Type B pancreatic cell (in vitro differentiated cells): ENCODE measurements at regions not wholly inside any gene's neighbourhood (a gene's known extent, or its start where the extent isn't known, plus 50 kb on each side); places are given as distances from the start of the nearest gene placed in this dataset.

Source experiments
- DNase-seq: peaks from one replicate; pipeline ENCODE4 v3.0.0; 2021; ENCODE audit warnings: mixed read lengths; ENCODE audit not compliant: unreplicated experiment; ENCODE audit errors: extremely low spot score
- H3K27ac Mint-ChIP-seq: 2 replicates; pipeline ENCODE4 v1.8.0; 2021; ENCODE audit warnings: mild to moderate bottlenecking, mixed read lengths
- H3K27me3 Mint-ChIP-seq: 2 replicates; pipeline ENCODE4 v1.8.0; 2021; ENCODE audit warnings: mixed read lengths
- H3K36me3 Mint-ChIP-seq: 2 replicates; pipeline ENCODE4 v1.8.0; 2021; ENCODE audit warnings: mixed read lengths
- H3K4me1 Mint-ChIP-seq: one replicate; pipeline ENCODE4 v1.8.0; 2021; ENCODE audit warnings: mixed read lengths; ENCODE audit not compliant: unreplicated experiment
- H3K4me3 Mint-ChIP-seq: 2 replicates; pipeline ENCODE4 v1.8.0; 2021; ENCODE audit warnings: mild to moderate bottlenecking, mixed read lengths
- H3K9me3 Mint-ChIP-seq: 2 replicates; pipeline ENCODE4 v1.8.0; 2021; ENCODE audit warnings: mixed read lengths
- CTCF ChIP-seq: fragments of 200-600 bp; sonication (generic); conservative IDR thresholded peaks from 2 replicates; pipeline ENCODE4 v1.5.0; 2021; ENCODE audit warnings: antibody characterized with exemption, mild to moderate bottlenecking

- Mint-ChIP-seq H3K4me3 (no peak overlapping the region), H3K4me1 (no peaks in the 10 kb centered on the region), H3K9me3 (peaks cover 4% of the 10 kb centered on the region), H3K27me3 (no peaks in the 10 kb centered on the region), H3K36me3 (no peaks in the 10 kb centered on the region), H3K27ac (no peak overlapping the region)
- no peak for TF ChIP-seq CTCF
- no peak for DNase-seq
Observed at GRCh38 chr7:418636-419280, 100.9 kb downstream of the PDGFA start.

- H3K9me3 Mint-ChIP-seq: peaks cover 4% of the 10 kb centered on the region
- no peak for TF ChIP-seq CTCF
- no peaks in the 10 kb centered on the region for H3K36me3 Mint-ChIP-seq
- no peak for DNase-seq
- no peaks in the 10 kb centered on the region for H3K4me1 Mint-ChIP-seq
- no peak overlapping the region for H3K4me3 Mint-ChIP-seq
- no peaks in the 10 kb centered on the region for H3K27me3 Mint-ChIP-seq
- H3K27ac Mint-ChIP-seq: no peak overlapping the region
Observed at GRCh38 chr7:420142-421093, 99.2 kb downstream of the PDGFA start.

DNA sequence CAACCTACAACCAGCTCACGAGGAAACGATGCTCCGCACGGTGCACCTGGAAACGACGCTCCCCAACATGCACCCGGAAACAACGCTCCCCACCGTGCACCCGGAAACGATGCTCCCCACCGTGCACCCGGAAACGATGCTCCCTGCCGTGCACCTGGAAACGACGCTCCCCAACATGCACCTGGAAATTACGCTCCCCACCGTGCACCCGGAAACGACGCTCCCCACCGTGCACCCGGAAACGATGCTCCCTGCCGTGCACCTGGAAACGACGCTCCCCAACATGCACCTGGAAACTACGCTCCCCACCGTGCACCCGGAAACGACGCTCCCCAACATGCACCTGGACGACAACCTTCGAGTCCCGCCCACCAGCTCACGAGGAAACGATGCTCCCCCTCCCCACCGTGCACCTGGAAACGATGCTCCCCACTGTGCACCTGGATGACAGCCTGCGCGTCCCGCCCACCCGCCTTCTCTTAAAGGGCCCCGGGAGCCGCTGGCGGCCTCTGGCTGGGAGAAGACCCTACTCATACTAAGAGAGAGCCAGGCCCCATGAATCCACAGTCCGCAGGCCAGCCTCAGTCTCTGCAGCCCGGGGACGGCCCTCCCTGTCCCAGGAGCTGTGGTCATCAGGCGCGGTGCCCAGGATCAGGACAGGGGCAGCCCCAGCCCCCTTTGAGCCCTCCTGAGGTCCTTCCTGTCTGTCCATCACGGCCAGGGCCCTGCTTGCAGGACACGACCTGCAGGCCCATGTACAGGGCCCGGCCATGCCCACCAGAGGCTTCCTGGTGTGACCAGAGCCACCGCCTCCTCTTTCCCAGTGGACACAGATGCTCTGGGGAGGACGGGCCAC, 98.3 kb downstream of the PDGFA start:
- DNase-seq: no peak
- Mint-ChIP-seq H3K4me1 (no peaks in the 10 kb centered on the region), H3K36me3 (no peaks in the 10 kb centered on the region), H3K27me3 (no peaks in the 10 kb centered on the region), H3K4me3 (no peak overlapping the region), H3K27ac (no peak overlapping the region), H3K9me3 (peaks cover 4% of the 10 kb centered on the region)
- no peak for TF ChIP-seq CTCF

- Mint-ChIP-seq H3K4me1 (no peaks in the 10 kb centered on the region), H3K4me3 (no peak overlapping the region), H3K9me3 (peaks cover 4% of the 10 kb centered on the region), H3K36me3 (no peaks in the 10 kb centered on the region), H3K27ac (no peak overlapping the region), H3K27me3 (no peaks in the 10 kb centered on the region)
- TF ChIP-seq CTCF: no peak
- DNase-seq: no peak
Observed at GRCh38 chr7:422191-422885, 97.3 kb downstream of the PDGFA start.

DNA sequence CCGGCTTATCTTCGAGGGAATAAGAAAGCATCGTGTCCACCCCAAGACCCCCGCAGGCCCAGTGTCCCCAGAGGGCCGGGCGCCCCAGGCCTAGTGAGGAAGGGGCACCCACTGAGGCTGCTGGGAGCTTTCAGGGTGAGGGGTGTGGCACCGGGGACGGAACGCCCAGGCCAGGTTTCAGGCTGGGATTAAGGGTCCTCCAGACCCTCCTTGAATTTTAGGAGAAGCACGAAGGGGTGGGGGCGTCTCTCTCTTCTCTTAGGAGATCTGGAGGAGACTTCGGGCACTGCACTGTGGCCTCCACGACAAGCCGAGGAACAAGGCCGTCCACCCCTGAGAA, 96.8 kb downstream of the PDGFA start:
- H3K4me3 Mint-ChIP-seq: no peak overlapping the region
- no peak overlapping the region for H3K27ac Mint-ChIP-seq
- H3K4me1 Mint-ChIP-seq: no peaks in the 10 kb centered on the region
- H3K36me3 Mint-ChIP-seq: no peaks in the 10 kb centered on the region
- H3K9me3 Mint-ChIP-seq: peaks cover 4% of the 10 kb centered on the region
- H3K27me3 Mint-ChIP-seq: no peaks in the 10 kb centered on the region
- TF ChIP-seq CTCF: no peak
- no peak for DNase-seq
